Fibroblast of pulmonary artery (primary cell): ENCODE measurements at regions not wholly inside any gene's neighbourhood (a gene's known extent, or its start where the extent isn't known, plus 50 kb on each side); places are given as distances from the start of the nearest gene placed in this dataset.

ENCODE experiments used
- DNase-seq: peaks from one replicate; pipeline ENCODE4 v3.0.0-alpha.2; 2010; ENCODE audit warnings: low read depth
- H3K4me3 ChIP-seq: replicated peaks from 2 replicates; pipeline ENCODE4 v1.5.1; 2011; ENCODE audit warnings: low read depth, mild to moderate bottlenecking, control low read depth, low read length, moderate library complexity
- TF ChIP-seq, protein P1 (sequence below): IDR thresholded peaks from 2 replicates; pipeline ENCODE4 v1.5.1; 2011; ENCODE audit warnings: mild to moderate bottlenecking, control low read depth, low read length, inconsistent platforms; ENCODE audit errors: missing control alignments

DNA sequence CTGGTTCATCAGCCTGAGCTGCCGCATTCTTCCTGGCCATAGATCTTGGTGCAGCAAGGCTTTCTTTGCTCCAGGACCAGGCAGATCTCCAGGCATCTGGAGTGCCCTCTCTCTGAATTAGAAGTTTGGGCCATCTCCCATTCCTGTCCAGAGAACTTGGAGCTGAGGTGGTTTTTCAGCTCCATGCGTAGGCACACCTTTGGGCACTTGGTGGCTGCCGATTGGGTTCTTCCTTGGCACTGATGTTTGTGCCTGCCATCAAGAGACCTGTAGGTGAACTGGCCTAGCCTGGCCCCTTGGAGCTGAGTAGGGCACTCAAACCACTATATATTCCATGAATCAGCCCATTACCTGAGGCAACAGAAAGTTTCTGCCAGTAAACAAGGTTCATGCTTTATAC, 206.0 kb upstream of the PCDH17 start:
- TF ChIP-seq, protein P1, sequence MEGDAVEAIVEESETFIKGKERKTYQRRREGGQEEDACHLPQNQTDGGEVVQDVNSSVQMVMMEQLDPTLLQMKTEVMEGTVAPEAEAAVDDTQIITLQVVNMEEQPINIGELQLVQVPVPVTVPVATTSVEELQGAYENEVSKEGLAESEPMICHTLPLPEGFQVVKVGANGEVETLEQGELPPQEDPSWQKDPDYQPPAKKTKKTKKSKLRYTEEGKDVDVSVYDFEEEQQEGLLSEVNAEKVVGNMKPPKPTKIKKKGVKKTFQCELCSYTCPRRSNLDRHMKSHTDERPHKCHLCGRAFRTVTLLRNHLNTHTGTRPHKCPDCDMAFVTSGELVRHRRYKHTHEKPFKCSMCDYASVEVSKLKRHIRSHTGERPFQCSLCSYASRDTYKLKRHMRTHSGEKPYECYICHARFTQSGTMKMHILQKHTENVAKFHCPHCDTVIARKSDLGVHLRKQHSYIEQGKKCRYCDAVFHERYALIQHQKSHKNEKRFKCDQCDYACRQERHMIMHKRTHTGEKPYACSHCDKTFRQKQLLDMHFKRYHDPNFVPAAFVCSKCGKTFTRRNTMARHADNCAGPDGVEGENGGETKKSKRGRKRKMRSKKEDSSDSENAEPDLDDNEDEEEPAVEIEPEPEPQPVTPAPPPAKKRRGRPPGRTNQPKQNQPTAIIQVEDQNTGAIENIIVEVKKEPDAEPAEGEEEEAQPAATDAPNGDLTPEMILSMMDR = no peak
- H3K4me3 ChIP-seq = no peak overlapping the region
- DNase-seq = no peak

DNA sequence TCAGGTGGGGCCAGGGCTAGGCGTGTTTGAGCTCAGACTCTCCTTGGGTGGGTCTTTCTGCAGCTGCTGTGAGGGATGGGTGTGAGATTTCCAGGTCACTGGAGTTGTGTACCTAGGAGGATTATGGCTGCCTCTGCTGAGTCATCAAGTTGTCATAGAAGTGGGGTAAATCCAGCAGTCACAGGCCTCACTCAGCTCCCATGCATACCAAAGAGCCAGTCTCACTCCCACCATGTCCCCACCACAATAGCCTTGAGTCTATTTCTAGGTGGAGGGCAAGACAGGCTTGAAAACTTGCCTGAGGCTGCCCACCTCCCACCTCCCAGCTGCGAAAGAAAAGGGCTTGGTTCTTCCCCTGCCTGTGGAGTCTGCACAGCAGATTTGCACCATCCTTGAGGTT, 194.0 kb upstream of the PCDH17 start:
- H3K4me3 ChIP-seq = no peak overlapping the region
- no peak for DNase-seq
- TF ChIP-seq, protein P1 = no peak

DNA sequence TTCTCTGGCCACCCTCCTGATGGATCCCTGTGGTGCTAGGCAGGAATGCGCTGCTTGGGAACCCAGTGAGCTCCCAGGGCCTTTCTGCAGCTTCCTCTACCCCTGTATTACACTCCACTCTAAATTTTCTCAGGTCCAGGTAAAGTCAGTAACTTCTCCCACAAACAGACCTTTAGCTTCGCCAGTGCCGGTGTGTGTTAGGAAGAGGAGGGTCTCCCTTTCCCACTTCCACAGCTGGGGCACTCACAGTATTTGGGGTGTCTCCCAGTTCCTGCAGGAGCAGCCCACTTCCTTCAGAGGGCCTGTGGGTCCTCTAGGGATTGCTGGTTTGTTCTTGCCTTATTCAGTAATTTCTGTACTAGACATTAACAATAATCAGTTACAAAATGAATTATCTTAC, 193.5 kb upstream of the PCDH17 start:
- no peak for DNase-seq
- no peak overlapping the region for H3K4me3 ChIP-seq
- TF ChIP-seq, protein P1 = no peak

DNA sequence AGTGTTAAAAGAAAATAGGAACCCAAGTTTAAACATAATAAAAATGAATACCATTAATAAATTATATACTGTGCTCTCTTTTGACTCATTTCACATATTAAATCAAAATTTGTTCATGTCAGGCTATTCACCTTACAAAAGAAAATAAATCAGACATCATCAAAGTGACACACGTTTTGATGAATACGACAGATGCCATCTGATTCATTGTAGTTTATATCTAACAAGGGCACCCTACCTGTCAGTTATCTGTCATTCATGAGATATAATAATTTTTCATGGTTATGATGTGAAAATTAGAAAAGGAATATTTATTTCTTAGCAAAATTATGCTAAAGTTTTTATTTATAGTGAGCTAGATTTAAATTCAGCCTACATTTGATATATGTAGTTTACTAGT, 188.1 kb upstream of the PCDH17 start:
- TF ChIP-seq, protein P1 = no peak
- no peak overlapping the region for H3K4me3 ChIP-seq

DNA sequence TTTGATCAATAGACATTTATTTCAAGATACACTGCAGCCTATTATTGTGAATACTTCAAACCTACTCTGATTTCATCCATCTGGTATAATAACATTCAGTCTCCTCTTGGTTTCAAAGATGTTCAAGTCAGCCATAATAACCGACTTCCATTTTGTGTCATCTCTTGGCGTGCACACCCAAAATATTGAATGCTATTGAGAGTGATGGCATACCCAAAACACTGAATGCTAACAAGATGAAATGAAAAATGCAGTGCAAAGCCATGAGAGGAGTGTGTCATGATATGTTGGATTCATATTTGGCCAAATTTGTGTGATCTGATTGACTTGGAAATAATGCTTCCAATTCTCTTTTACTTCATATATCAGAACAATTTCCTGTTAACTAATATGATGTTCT, 181.2 kb upstream of the PCDH17 start:
- TF ChIP-seq, protein P1 = no peak
- DNase-seq = no peak

More for the DNA sequence above, 188.1 kb upstream of the PCDH17 start:
- no peak for DNase-seq

DNA sequence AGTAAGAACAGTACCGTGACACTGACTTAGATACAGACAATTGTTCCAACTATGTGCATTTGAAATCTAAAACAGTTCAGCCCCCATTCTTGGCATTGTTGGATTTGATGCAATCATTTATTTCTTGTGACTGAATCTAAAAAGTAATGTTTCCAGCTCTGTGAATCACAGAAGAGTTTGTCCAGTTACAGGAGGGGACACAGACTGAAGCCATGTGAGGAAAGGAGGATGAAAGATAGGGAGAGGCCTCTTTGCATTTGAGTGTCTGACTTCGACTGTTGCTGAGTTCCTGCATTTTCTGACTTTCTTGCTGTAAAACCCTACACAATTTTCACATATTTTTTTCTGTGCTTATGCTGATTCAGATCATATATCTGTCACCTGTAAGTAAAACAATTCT, 179.3 kb upstream of the PCDH17 start:
- TF ChIP-seq, protein P1 = no peak
- no peak overlapping the region for H3K4me3 ChIP-seq
- DNase-seq = no peak

More for the DNA sequence above, 181.2 kb upstream of the PCDH17 start:
- no peak overlapping the region for H3K4me3 ChIP-seq

DNA sequence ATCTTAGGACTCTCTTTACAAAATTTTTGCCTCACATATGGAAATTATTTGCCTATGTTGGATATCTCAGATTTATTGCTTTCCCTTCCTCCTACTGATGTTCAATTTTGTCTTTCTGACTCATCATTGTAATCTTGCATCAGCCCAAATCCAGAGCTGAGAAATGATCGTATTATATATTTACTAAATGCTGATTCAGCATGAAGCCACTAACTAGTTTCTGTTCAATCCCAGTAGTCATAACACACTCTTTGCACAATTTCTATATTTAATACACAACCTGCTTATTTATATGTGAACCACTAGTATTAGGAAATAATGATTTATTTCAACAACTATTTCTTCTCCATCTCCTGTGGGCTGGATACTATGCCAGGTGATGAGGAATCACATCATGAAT, 161.1 kb upstream of the PCDH17 start:
- TF ChIP-seq, protein P1 = no peak
- no peak overlapping the region for H3K4me3 ChIP-seq
- no peak for DNase-seq
